ENCODE measurements at regions not wholly inside any gene's neighbourhood (a gene's known extent, or its start where the extent isn't known, plus 50 kb on each side); places are given as distances from the start of the nearest gene placed in this dataset.

GRCh38 chr7:24477398-24478136 lies 95.7 kb upstream of the PALS2 start:
- DNase-seq, result no peak

GRCh38 chr7:24478137-24478655 lies 95.1 kb upstream of the PALS2 start:
- no peak for DNase-seq

- DNase-seq, result no peak
Observed at GRCh38 chr7:24480501-24480900, 92.8 kb upstream of the PALS2 start.

- no peak for DNase-seq
Observed at GRCh38 chr7:24483804-24484203, 89.4 kb upstream of the PALS2 start.

GRCh38 chr7:24492576-24492975 lies 80.7 kb upstream of the PALS2 start:
- DNase-seq, result no peak

- DNase-seq, result no peak
Observed at GRCh38 chr7:24494832-24495231, 78.4 kb upstream of the PALS2 start.

GRCh38 chr7:24496036-24496435 lies 77.2 kb upstream of the PALS2 start:
- no peak for DNase-seq

GRCh38 chr7:24498439-24498838 lies 74.8 kb upstream of the PALS2 start:
- no peak for DNase-seq

GRCh38 chr7:24499871-24500270 lies 73.4 kb upstream of the PALS2 start:
- DNase-seq, result no peak

- no peak for DNase-seq
Observed at GRCh38 chr7:24500599-24500998, 72.7 kb upstream of the PALS2 start.

GRCh38 chr7:24501009-24501408 lies 72.2 kb upstream of the PALS2 start:
- DNase-seq, result no peak

- DNase-seq, result no peak
Observed at GRCh38 chr7:24501443-24502134, 71.7 kb upstream of the PALS2 start.

GRCh38 chr7:24502135-24502488 lies 71.1 kb upstream of the PALS2 start:
- no peak for DNase-seq

- DNase-seq, result no peak
Observed at GRCh38 chr7:24503506-24503905, 69.7 kb upstream of the PALS2 start.

GRCh38 chr7:24504040-24504439 lies 69.2 kb upstream of the PALS2 start:
- DNase-seq, result no peak

GRCh38 chr7:24504836-24505235 lies 68.4 kb upstream of the PALS2 start:
- DNase-seq, result no peak

GRCh38 chr7:24505968-24506367 lies 67.3 kb upstream of the PALS2 start:
- DNase-seq, result no peak

GRCh38 chr7:24508316-24508715 lies 64.9 kb upstream of the PALS2 start:
- no peak for DNase-seq

- no peak for DNase-seq
Observed at GRCh38 chr7:24510759-24511158, 62.5 kb upstream of the PALS2 start.

- no peak for DNase-seq
Observed at GRCh38 chr7:24517166-24517565, 56.1 kb upstream of the PALS2 start.

GRCh38 chr7:24521917-24522623 lies 51.2 kb upstream of the PALS2 start:
- DNase-seq, result no peak

All from suppressor macrophage treated with lipopolysaccharide for 4 hours (primary cell).